Activated B cell treated with CpG ODN at 0.5 μM for 24 hours (primary cell): ENCODE measurements at regions not wholly inside any gene's neighbourhood (a gene's known extent, or its start where the extent isn't known, plus 50 kb on each side); places are given as distances from the start of the nearest gene placed in this dataset.

Experiments
- ATAC-seq: fragments of 200-7000 bp; cut with Tn5 transposase; one replicate; pipeline ENCODE4 v1.10.0; 2021; ENCODE audit warnings: low read depth, mild to moderate bottlenecking, moderate library complexity
- CTCF ChIA-PET: fragments of 350-600 bp; sonication (Branson Sonifier 250); formaldehyde crosslinking; loops from one replicate; lab custom pipeline; 2021; ENCODE audit warnings: antibody characterized with exemption; lab: Charles Lee
- POLR2A ChIA-PET: fragments of 350-600 bp; sonication (Branson Sonifier 250); formaldehyde crosslinking; loops from one replicate; lab custom pipeline; 2021; ENCODE audit warnings: antibody characterized with exemption; lab: Charles Lee
- DNase-seq: peaks from one replicate; pipeline ENCODE4 v3.0.0; 2022
- H3K27ac Mint-ChIP-seq: one replicate; pipeline ENCODE4 v1.8.0; 2020; ENCODE audit warnings: mixed read lengths
- H3K27me3 Mint-ChIP-seq: one replicate; pipeline ENCODE4 v1.8.0; 2021; ENCODE audit warnings: mixed read lengths
- H3K36me3 Mint-ChIP-seq: one replicate; pipeline ENCODE4 v1.8.0; 2021; ENCODE audit warnings: low read depth, mixed read lengths
- H3K4me1 Mint-ChIP-seq: one replicate; pipeline ENCODE4 v1.8.0; 2021; ENCODE audit warnings: mixed read lengths
- H3K4me3 Mint-ChIP-seq: one replicate; pipeline ENCODE4 v1.8.0; 2020; ENCODE audit warnings: mild to moderate bottlenecking, mixed read lengths
- H3K9me3 Mint-ChIP-seq: one replicate; pipeline ENCODE4 v1.8.0; 2020; ENCODE audit warnings: mixed read lengths
- intact Hi-C: fragments of 100-400 bp; cut with micrococcal nuclease; formaldehyde crosslinking; loops from one replicate; pipeline ENCODE4 v1.15.1; 2024
- TF ChIP-seq, protein P1 (sequence below): fragments of 200-600 bp; IDR thresholded peaks from one replicate; pipeline ENCODE4 v1.8.0; 2022; ENCODE audit warnings: antibody characterized with exemption, mild to moderate bottlenecking

DNA sequence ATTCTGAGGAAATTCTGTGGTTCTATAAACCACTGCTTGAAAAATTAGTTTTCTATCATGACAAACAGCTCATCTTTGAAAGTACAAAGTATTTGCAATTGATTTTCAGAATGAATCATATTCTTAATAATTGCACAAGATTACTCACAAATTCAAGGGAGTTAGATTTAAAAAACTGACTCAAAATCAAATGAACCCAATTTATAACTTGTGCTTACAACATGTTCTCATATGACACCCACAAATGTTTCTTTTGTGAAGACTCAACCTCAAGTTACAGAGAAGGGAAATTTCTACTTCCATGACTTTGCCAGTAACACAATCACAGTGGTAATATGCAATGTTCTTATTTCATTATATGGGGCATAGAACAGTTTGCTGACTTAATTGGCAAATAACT lies 272.0 kb upstream of the ACTBL2 start:
- Mint-ChIP-seq H3K9me3 (no peaks in the 10 kb centered on the region), H3K4me3 (no peak overlapping the region), H3K27ac (no peak overlapping the region), H3K36me3 (no peaks in the 10 kb centered on the region), H3K4me1 (no peaks in the 10 kb centered on the region), H3K27me3 (no peaks in the 10 kb centered on the region)
- TF ChIP-seq, protein P1, sequence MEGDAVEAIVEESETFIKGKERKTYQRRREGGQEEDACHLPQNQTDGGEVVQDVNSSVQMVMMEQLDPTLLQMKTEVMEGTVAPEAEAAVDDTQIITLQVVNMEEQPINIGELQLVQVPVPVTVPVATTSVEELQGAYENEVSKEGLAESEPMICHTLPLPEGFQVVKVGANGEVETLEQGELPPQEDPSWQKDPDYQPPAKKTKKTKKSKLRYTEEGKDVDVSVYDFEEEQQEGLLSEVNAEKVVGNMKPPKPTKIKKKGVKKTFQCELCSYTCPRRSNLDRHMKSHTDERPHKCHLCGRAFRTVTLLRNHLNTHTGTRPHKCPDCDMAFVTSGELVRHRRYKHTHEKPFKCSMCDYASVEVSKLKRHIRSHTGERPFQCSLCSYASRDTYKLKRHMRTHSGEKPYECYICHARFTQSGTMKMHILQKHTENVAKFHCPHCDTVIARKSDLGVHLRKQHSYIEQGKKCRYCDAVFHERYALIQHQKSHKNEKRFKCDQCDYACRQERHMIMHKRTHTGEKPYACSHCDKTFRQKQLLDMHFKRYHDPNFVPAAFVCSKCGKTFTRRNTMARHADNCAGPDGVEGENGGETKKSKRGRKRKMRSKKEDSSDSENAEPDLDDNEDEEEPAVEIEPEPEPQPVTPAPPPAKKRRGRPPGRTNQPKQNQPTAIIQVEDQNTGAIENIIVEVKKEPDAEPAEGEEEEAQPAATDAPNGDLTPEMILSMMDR: no peak
- intact Hi-C loops: no loop called here
- ChIA-PET POLR2A (no interaction called here), CTCF (no interaction called here)
- no peak for DNase-seq
- no peak for ATAC-seq

GRCh38 chr5:57753446-57753845 lies 270.8 kb upstream of the ACTBL2 start:
- no peak for ATAC-seq
- DNase-seq: no peak
- POLR2A ChIA-PET: no interaction called here
- H3K27me3 Mint-ChIP-seq: no peaks in the 10 kb centered on the region
- no peak overlapping the region for H3K27ac Mint-ChIP-seq
- no peaks in the 10 kb centered on the region for H3K4me1 Mint-ChIP-seq
- H3K9me3 Mint-ChIP-seq: no peaks in the 10 kb centered on the region
- CTCF ChIA-PET: no interaction called here
- intact Hi-C loops: no loop called here
- H3K4me3 Mint-ChIP-seq: no peak overlapping the region
- TF ChIP-seq, protein P1: no peak
- no peaks in the 10 kb centered on the region for H3K36me3 Mint-ChIP-seq

GRCh38 chr5:57751710-57752109 lies 269.1 kb upstream of the ACTBL2 start:
- ATAC-seq (no peak), DNase-seq (no peak)
- intact Hi-C loops: no loop called here
- no peak overlapping the region for H3K4me3 Mint-ChIP-seq
- no peaks in the 10 kb centered on the region for H3K9me3 Mint-ChIP-seq
- no peaks in the 10 kb centered on the region for H3K4me1 Mint-ChIP-seq
- H3K27ac Mint-ChIP-seq: no peak overlapping the region
- POLR2A ChIA-PET: no interaction called here
- TF ChIP-seq, protein P1: no peak
- CTCF ChIA-PET: no interaction called here
- H3K36me3 Mint-ChIP-seq: no peaks in the 10 kb centered on the region
- H3K27me3 Mint-ChIP-seq: peaks cover 4% of the 10 kb centered on the region

DNA sequence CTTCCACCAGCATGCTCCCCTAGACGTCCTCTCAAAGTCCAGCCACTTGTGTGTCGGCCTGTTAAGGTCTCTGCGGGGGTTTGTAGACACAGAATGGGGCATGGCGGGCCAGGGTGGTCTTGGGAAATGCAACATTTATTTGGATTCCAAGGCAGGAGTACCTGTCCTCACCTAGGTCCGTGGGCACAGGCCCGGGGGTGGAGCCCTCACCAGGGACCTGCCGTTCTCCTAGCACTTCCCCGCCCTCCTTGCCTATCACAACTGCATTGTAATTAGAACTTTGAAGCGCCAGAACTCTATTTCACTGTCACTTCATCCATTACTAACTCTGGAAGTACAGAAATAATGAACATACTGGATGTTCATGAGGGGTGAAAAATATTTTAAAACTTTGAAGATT lies 268.3 kb upstream of the ACTBL2 start:
- no peak for ATAC-seq

DNA sequence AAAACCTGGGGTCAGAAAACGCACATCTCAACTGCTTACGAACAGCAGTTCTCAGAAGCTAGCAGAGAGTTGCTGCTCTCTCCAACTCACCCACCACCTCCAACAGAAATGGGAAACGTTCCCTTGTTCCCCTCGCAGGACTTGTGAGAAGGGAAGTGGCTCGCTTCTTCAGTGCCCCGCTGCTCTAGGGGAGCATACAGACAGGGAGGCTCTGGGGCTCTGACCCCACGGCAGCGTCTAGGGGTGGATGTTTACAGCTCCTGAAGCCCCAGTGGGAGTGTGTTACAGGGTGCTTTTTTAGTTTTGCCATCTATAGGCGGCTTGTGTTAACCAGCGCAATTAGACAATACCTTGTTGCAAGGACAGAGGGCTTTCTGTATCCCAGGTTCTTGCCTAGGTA lies 267.7 kb upstream of the ACTBL2 start:
- Mint-ChIP-seq H3K4me1 (no peaks in the 10 kb centered on the region), H3K4me3 (no peak overlapping the region), H3K9me3 (no peaks in the 10 kb centered on the region), H3K27me3 (peaks cover 4% of the 10 kb centered on the region), H3K36me3 (no peaks in the 10 kb centered on the region), H3K27ac (no peak overlapping the region)
- ChIA-PET CTCF (no interaction called here), POLR2A (no interaction called here)
- DNase-seq (no peak), ATAC-seq (no peak)
- intact Hi-C loops: no loop called here
- TF ChIP-seq, protein P1: no peak

More for the DNA sequence above, 268.3 kb upstream of the ACTBL2 start:
- no peaks in the 10 kb centered on the region for H3K36me3 Mint-ChIP-seq
- TF ChIP-seq, protein P1: no peak
- no peak overlapping the region for H3K27ac Mint-ChIP-seq
- H3K4me3 Mint-ChIP-seq: no peak overlapping the region
- H3K9me3 Mint-ChIP-seq: no peaks in the 10 kb centered on the region
- intact Hi-C loops: no loop called here
- no peak for DNase-seq
- POLR2A ChIA-PET: no interaction called here
- no peaks in the 10 kb centered on the region for H3K4me1 Mint-ChIP-seq
- peaks cover 4% of the 10 kb centered on the region for H3K27me3 Mint-ChIP-seq
- CTCF ChIA-PET: no interaction called here
